ENCODE measurements at regions not wholly inside any gene's neighbourhood (a gene's known extent, or its start where the extent isn't known, plus 50 kb on each side); places are given as distances from the start of the nearest gene placed in this dataset.

DNA sequence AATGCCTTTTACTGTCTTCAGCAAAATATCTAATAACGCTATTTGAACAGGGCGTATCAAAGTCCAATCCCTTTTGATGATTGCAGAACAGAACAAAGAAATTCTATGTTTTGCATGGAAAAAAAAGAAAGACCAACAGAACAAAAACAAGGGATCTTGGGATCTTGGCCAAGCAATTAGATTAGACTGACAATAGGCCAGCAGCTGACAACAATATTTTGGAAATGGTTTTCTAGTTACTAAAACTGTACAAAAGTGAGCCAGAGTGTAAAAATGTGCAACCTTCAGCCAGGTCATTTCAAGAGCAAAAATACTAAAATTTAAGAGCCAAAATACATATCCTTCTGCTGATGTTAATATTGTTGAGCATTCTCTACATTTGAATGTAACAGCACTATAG is 716.5 kb upstream of the KCND2 start:
- no peaks in the 10 kb centered on the region for H3K4me1 Mint-ChIP-seq (ENCODE audit: unreplicated experiment)
- no peaks in the 10 kb centered on the region for H3K27me3 Mint-ChIP-seq (ENCODE audit: unreplicated experiment)
- no peak for DNase-seq (ENCODE audit: low spot score)
- TF ChIP-seq, protein P1, sequence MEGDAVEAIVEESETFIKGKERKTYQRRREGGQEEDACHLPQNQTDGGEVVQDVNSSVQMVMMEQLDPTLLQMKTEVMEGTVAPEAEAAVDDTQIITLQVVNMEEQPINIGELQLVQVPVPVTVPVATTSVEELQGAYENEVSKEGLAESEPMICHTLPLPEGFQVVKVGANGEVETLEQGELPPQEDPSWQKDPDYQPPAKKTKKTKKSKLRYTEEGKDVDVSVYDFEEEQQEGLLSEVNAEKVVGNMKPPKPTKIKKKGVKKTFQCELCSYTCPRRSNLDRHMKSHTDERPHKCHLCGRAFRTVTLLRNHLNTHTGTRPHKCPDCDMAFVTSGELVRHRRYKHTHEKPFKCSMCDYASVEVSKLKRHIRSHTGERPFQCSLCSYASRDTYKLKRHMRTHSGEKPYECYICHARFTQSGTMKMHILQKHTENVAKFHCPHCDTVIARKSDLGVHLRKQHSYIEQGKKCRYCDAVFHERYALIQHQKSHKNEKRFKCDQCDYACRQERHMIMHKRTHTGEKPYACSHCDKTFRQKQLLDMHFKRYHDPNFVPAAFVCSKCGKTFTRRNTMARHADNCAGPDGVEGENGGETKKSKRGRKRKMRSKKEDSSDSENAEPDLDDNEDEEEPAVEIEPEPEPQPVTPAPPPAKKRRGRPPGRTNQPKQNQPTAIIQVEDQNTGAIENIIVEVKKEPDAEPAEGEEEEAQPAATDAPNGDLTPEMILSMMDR (IDR thresholded peaks at IDR 0.05; ENCODE audit: unreplicated experiment) = no peak
- no peaks in the 10 kb centered on the region for H3K9me3 Mint-ChIP-seq (ENCODE audit: unreplicated experiment)
- H3K36me3 Mint-ChIP-seq (ENCODE audit: low read depth, unreplicated experiment) = no peaks in the 10 kb centered on the region
- H3K4me3 Mint-ChIP-seq (ENCODE audit: unreplicated experiment) = no peak overlapping the region
- H3K27ac Mint-ChIP-seq (ENCODE audit: unreplicated experiment) = no peak overlapping the region

DNA sequence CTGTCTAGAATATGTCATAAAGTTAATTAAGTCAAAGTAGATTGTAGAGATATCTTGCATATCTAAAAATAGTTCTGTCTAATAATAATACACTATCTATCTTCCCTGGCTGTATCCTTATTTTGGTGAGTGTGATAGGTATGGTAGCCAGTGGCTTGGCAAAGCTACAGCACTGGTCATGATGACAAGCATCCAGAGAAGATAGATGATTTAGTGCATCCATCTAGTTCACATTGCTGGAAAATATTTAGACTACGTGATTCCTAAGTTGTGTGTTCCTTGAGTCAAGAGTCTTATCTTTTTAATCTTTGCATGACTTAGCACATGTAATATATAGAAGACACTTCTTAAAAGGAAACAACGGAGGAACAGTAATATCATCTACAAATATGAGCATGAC is 711.2 kb upstream of the KCND2 start:
- no peaks in the 10 kb centered on the region for H3K27me3 Mint-ChIP-seq (ENCODE audit: unreplicated experiment)
- H3K36me3 Mint-ChIP-seq (ENCODE audit: low read depth, unreplicated experiment) = no peaks in the 10 kb centered on the region
- H3K27ac Mint-ChIP-seq (ENCODE audit: unreplicated experiment) = no peak overlapping the region

GRCh38 chr7:119562839-119563238 is 710.1 kb upstream of the KCND2 start:
- TF ChIP-seq, protein P1 (IDR thresholded peaks at IDR 0.05; ENCODE audit: unreplicated experiment) = no peak
- no peaks in the 10 kb centered on the region for H3K36me3 Mint-ChIP-seq (ENCODE audit: low read depth, unreplicated experiment)
- H3K4me3 Mint-ChIP-seq (ENCODE audit: unreplicated experiment) = no peak overlapping the region
- H3K27me3 Mint-ChIP-seq (ENCODE audit: unreplicated experiment) = no peaks in the 10 kb centered on the region
- H3K27ac Mint-ChIP-seq (ENCODE audit: unreplicated experiment) = no peak overlapping the region
- no peaks in the 10 kb centered on the region for H3K9me3 Mint-ChIP-seq (ENCODE audit: unreplicated experiment)
- H3K4me1 Mint-ChIP-seq (ENCODE audit: unreplicated experiment) = no peaks in the 10 kb centered on the region
- DNase-seq (ENCODE audit: low spot score) = no peak

More for the DNA sequence above, 711.2 kb upstream of the KCND2 start:
- Mint-ChIP-seq H3K4me1 (ENCODE audit: unreplicated experiment) (no peaks in the 10 kb centered on the region), H3K9me3 (ENCODE audit: unreplicated experiment) (no peaks in the 10 kb centered on the region), H3K4me3 (ENCODE audit: unreplicated experiment) (no peak overlapping the region)
- TF ChIP-seq, protein P1 (IDR thresholded peaks at IDR 0.05; ENCODE audit: unreplicated experiment) = no peak
- no peak for DNase-seq (ENCODE audit: low spot score)

DNA sequence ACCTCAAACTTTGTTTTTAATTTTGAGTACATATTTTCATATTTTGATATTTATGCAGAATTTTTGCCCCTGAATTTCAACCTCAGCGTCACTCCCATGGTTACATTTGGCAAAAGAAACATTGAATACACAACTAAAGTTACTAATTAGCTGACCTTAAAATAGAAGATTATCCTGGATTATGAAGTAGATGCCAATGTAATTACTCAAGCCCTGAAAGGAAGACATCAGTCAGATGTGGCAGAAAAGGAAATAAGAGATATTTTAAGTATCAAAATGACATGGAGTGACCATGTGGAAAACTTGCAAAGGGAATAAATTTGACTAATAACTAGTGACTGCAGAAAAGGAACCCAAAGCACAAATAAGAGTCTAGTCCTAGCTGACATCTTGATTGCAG is 701.3 kb upstream of the KCND2 start:
- Mint-ChIP-seq H3K4me3 (ENCODE audit: unreplicated experiment) (no peak overlapping the region), H3K9me3 (ENCODE audit: unreplicated experiment) (peaks cover 4% of the 10 kb centered on the region), H3K36me3 (ENCODE audit: low read depth, unreplicated experiment) (peaks cover 4% of the 10 kb centered on the region), H3K27ac (ENCODE audit: unreplicated experiment) (no peak overlapping the region), H3K27me3 (ENCODE audit: unreplicated experiment) (no peaks in the 10 kb centered on the region), H3K4me1 (ENCODE audit: unreplicated experiment) (no peaks in the 10 kb centered on the region)
- DNase-seq (ENCODE audit: low spot score) = no peak
- TF ChIP-seq, protein P1 (IDR thresholded peaks at IDR 0.05; ENCODE audit: unreplicated experiment) = no peak

GRCh38 chr7:119572132-119572531 is 700.8 kb upstream of the KCND2 start:
- no peak overlapping the region for H3K4me3 Mint-ChIP-seq (ENCODE audit: unreplicated experiment)
- peaks cover 4% of the 10 kb centered on the region for H3K36me3 Mint-ChIP-seq (ENCODE audit: low read depth, unreplicated experiment)
- H3K9me3 Mint-ChIP-seq (ENCODE audit: unreplicated experiment) = peaks cover 4% of the 10 kb centered on the region
- no peaks in the 10 kb centered on the region for H3K27me3 Mint-ChIP-seq (ENCODE audit: unreplicated experiment)
- TF ChIP-seq, protein P1 (IDR thresholded peaks at IDR 0.05; ENCODE audit: unreplicated experiment) = no peak
- H3K4me1 Mint-ChIP-seq (ENCODE audit: unreplicated experiment) = no peaks in the 10 kb centered on the region
- DNase-seq (ENCODE audit: low spot score) = no peak
- no peak overlapping the region for H3K27ac Mint-ChIP-seq (ENCODE audit: unreplicated experiment)
